HG02678 (cell line): ENCODE measurements at regions not wholly inside any gene's neighbourhood (a gene's known extent, or its start where the extent isn't known, plus 50 kb on each side); places are given as distances from the start of the nearest gene placed in this dataset.
"Not testable (repeated sequence)": the region's sequence is repeated elsewhere in the genome, so short reads cannot be mapped to it uniquely, and the experiment has no call there.

Experiments used
- ATAC-seq: cut with Tn5 transposase; IDR thresholded peaks from one replicate; pipeline ENCODE4 v1.9.1; 2021; ENCODE audit warnings: mild to moderate bottlenecking, moderate library complexity; ENCODE audit not compliant: unreplicated experiment

GRCh38 chr3:20517316-20517715, 331.3 kb upstream of the SGO1 start:
- ATAC-seq, result not testable (repeated sequence)

- no peak for ATAC-seq
Measured at GRCh38 chr3:20516311-20516710, 330.3 kb upstream of the SGO1 start.

GRCh38 chr3:20515834-20516233, 329.8 kb upstream of the SGO1 start:
- ATAC-seq, result no peak

- peak; percentile 89 for ATAC-seq
Measured at GRCh38 chr3:20511863-20512505, 326.0 kb upstream of the SGO1 start.

- no peak for ATAC-seq
Measured at GRCh38 chr3:20510396-20510795, 324.4 kb upstream of the SGO1 start.

- no peak for ATAC-seq
Measured at GRCh38 chr3:20503394-20504082, 317.5 kb upstream of the SGO1 start.

GRCh38 chr3:20490996-20491395, 305.0 kb upstream of the SGO1 start:
- no peak for ATAC-seq

GRCh38 chr3:20488151-20488550, 302.1 kb upstream of the SGO1 start:
- no peak for ATAC-seq

- ATAC-seq, result no peak
Measured at GRCh38 chr3:20484126-20484525, 298.1 kb upstream of the SGO1 start.

- no peak for ATAC-seq
Measured at GRCh38 chr3:20482350-20482749, 296.3 kb upstream of the SGO1 start.

- no peak for ATAC-seq
Measured at GRCh38 chr3:20480786-20481365, 294.9 kb upstream of the SGO1 start.

GRCh38 chr3:20478436-20478835, 292.4 kb upstream of the SGO1 start:
- ATAC-seq, result no peak

- ATAC-seq, result not testable (repeated sequence)
Measured at GRCh38 chr3:20464237-20464636, 278.2 kb upstream of the SGO1 start.

GRCh38 chr3:20462723-20463122, 276.7 kb upstream of the SGO1 start:
- no peak for ATAC-seq

- ATAC-seq, result no peak
Measured at GRCh38 chr3:20462226-20462625, 276.2 kb upstream of the SGO1 start.

GRCh38 chr3:20458994-20459716, 273.1 kb upstream of the SGO1 start:
- no peak for ATAC-seq

- no peak for ATAC-seq
Measured at GRCh38 chr3:20456511-20456910, 270.5 kb upstream of the SGO1 start.

GRCh38 chr3:20451170-20451569, 265.2 kb upstream of the SGO1 start:
- ATAC-seq, result no peak

- no peak for ATAC-seq
Measured at GRCh38 chr3:20450611-20451010, 264.6 kb upstream of the SGO1 start.

- ATAC-seq, result no peak
Measured at GRCh38 chr3:20442846-20443245, 256.8 kb upstream of the SGO1 start.

- not testable (repeated sequence) for ATAC-seq
Measured at GRCh38 chr3:20427268-20427667, 241.3 kb upstream of the SGO1 start.

- ATAC-seq, result no peak
Measured at GRCh38 chr3:20425138-20425537, 239.1 kb upstream of the SGO1 start.
